HepG2 (cell line): ENCODE measurements at regions not wholly inside any gene's neighbourhood (a gene's known extent, or its start where the extent isn't known, plus 50 kb on each side); places are given as distances from the start of the nearest gene placed in this dataset.

ENCODE experiments used
- ATAC-seq: fragments of 200-7000 bp; cut with Tn5 transposase; 3 replicates; pipeline ENCODE4 v1.9.1; 2020; ENCODE audit warnings: mild to moderate bottlenecking, moderate library complexity
- BruUV-seq: library from RNA; stranded (reverse); fragments of 400-500 nt; replicated peaks from 2 replicates; lab custom pipeline; 2021; lab: Mats Ljungman, UMichigan
- CTCF ChIA-PET: fragments of 300-600 bp; formaldehyde crosslinking; extraction: SDS; loops from one replicate; lab custom pipeline; 2021; ENCODE audit warnings: low total read pairs, inconsistent platforms, low intra/inter-chr PET ratio; lab: Yijun Ruan, JAX
- POLR2A ChIA-PET: fragments of 350-600 bp; sonication (Branson Sonifier 250); formaldehyde crosslinking; loops from one replicate; lab custom pipeline; 2020; ENCODE audit warnings: antibody characterized with exemption, inconsistent platforms; lab: Yijun Ruan, JAX
- DNase-seq: peaks from one replicate; pipeline ENCODE4 v3.0.0-alpha.2; 2015; ENCODE audit warnings: low spot score
- FAIRE-seq: peaks from 3 replicates; lab custom pipeline; 2011; peaks lifted over from hg19 to GRCh38; lab: Jason Lieb, UNC
- H2AFZ ChIP-seq: one replicate; pipeline ENCODE4 v1.6.1; 2011; ENCODE audit warnings: low read length, inconsistent platforms
- H3K27ac ChIP-seq: fragments of 300-600 bp; 3 replicates; pipeline ENCODE4 v1.8.0; 2011; ENCODE audit warnings: mixed run types, mild to moderate bottlenecking, mixed read lengths, low read length, inconsistent platforms; ENCODE audit not compliant: insufficient read depth; ENCODE audit errors: extremely low read length
- H3K27me3 ChIP-seq, 2 experiments: fragments of 200-600 bp in 1 of 2; 2 replicates in 1 of 2; 3 replicates in 1 of 2; pipeline versions ENCODE4 v1.6.0 to v1.8.0; 2011; ENCODE audit warnings: low read length in 2 of 2, mild to moderate bottlenecking in 2 of 2, moderate library complexity in 2 of 2, inconsistent platforms in 1 of 2; ENCODE audit not compliant: insufficient read depth in 2 of 2, control insufficient read depth in 1 of 2
- H3K36me3 ChIP-seq, 2 experiments: fragments of 200-600 bp in 1 of 2; replicated peaks in 1 of 2; 2 replicates in 1 of 2; 3 replicates in 1 of 2; pipeline versions ENCODE4 v1.5.1 to v1.8.0; 2011; ENCODE audit warnings: low read length in 2 of 2, inconsistent platforms in 1 of 2; ENCODE audit not compliant: insufficient read depth in 2 of 2, control insufficient read depth in 1 of 2
- H3K4me1 ChIP-seq: 2 replicates; pipeline ENCODE4 v1.5.1; 2012; ENCODE audit warnings: low read length, inconsistent platforms; ENCODE audit not compliant: insufficient read depth
- H3K4me2 ChIP-seq: 2 replicates; pipeline ENCODE4 v1.6.0; 2011; ENCODE audit warnings: low read depth, low read length, inconsistent platforms
- H3K4me3 ChIP-seq, 3 experiments: fragments of 200-600 bp in 1 of 3; sonication (generic), shearing (Covaris generic) in 1 of 3; replicated peaks in 1 of 3; 2 replicates each; pipeline ENCODE4 v1.5.1; 2011 to 2016; ENCODE audit warnings: low read length in 3 of 3, inconsistent platforms in 2 of 3, low read depth in 2 of 3, mild to moderate bottlenecking in 2 of 3, control low read depth in 1 of 3, mixed read lengths in 1 of 3; ENCODE audit not compliant: insufficient read depth in 1 of 3
- H3K79me2 ChIP-seq: one replicate; pipeline ENCODE4 v1.6.1; 2011; ENCODE audit warnings: low read length, inconsistent platforms; ENCODE audit not compliant: insufficient read depth
- H3K9ac ChIP-seq: 2 replicates; pipeline ENCODE4 v1.6.0; 2011; ENCODE audit warnings: mild to moderate bottlenecking, low read depth, low read length, inconsistent platforms; ENCODE audit not compliant: insufficient read depth
- H3K9me3 ChIP-seq: 2 replicates; pipeline ENCODE4 v1.5.1; 2012; ENCODE audit warnings: mild to moderate bottlenecking, low read length
- H4K20me1 ChIP-seq: 2 replicates; pipeline ENCODE4 v1.6.0; 2011; ENCODE audit warnings: inconsistent platforms, mild to moderate bottlenecking, low read length, moderate library complexity; ENCODE audit not compliant: insufficient read depth
- DPF2 ChIP-seq: sonication (generic); formaldehyde crosslinking; IDR thresholded peaks from 2 replicates; pipeline ENCODE4 v1.4.0; 2020; ENCODE audit warnings: mild to moderate bottlenecking, low read depth, missing genetic modification reagents, borderline replicate concordance
- GPBP1L1 ChIP-seq: sonication (generic); formaldehyde crosslinking; IDR thresholded peaks from 2 replicates; pipeline ENCODE4 v1.5.0; 2020; ENCODE audit warnings: mild to moderate bottlenecking, missing genetic modification reagents
- KIAA2018 ChIP-seq: sonication (generic); formaldehyde crosslinking; IDR thresholded peaks from 2 replicates; pipeline ENCODE4 v1.5.0; 2020; ENCODE audit warnings: mild to moderate bottlenecking, missing genetic modification reagents, borderline replicate concordance
- MTA1 ChIP-seq: sonication (generic); formaldehyde crosslinking; IDR thresholded peaks from 2 replicates; pipeline ENCODE4 v1.4.0; 2020; ENCODE audit warnings: missing genetic modification reagents, mild to moderate bottlenecking, borderline replicate concordance
- PLSCR1 ChIP-seq: sonication (generic); formaldehyde crosslinking; IDR thresholded peaks from 2 replicates; pipeline ENCODE4 v1.5.0; 2020; ENCODE audit warnings: missing genetic modification reagents, mild to moderate bottlenecking, borderline replicate concordance
- SMAD3 ChIP-seq: sonication (generic); formaldehyde crosslinking; IDR thresholded peaks from 2 replicates; pipeline ENCODE4 v1.4.0; 2020; ENCODE audit warnings: missing genetic modification reagents
- SP140L ChIP-seq: sonication (generic); formaldehyde crosslinking; IDR thresholded peaks from 2 replicates; pipeline ENCODE4 v1.4.0; 2020; ENCODE audit warnings: missing genetic modification reagents, borderline replicate concordance
- STAG1 ChIP-seq: sonication (generic); formaldehyde crosslinking; IDR thresholded peaks from 2 replicates; pipeline ENCODE4 v1.4.0; 2020; ENCODE audit warnings: missing genetic modification reagents
- XRCC5 ChIP-seq: fragments of 200-400 bp; formaldehyde crosslinking; optimal IDR thresholded peaks from 2 replicates; pipeline ENCODE3; 2017; ENCODE audit warnings: mild to moderate bottlenecking, low read length
- ZBTB38 ChIP-seq: sonication (generic); formaldehyde crosslinking; IDR thresholded peaks from 2 replicates; pipeline ENCODE4 v1.5.1; 2020; ENCODE audit warnings: mild to moderate bottlenecking, missing genetic modification reagents
- ZFP36 ChIP-seq: fragments of 150-350 bp; IDR thresholded peaks from 2 replicates; pipeline ENCODE4 v1.6.1; 2018; ENCODE audit warnings: borderline replicate concordance, low read length, low read depth; ENCODE audit not compliant: partially characterized antibody
- ZNF33A ChIP-seq: sonication (generic); formaldehyde crosslinking; IDR thresholded peaks from 2 replicates; pipeline ENCODE4 v1.5.1; 2020; ENCODE audit warnings: missing genetic modification reagents, mild to moderate bottlenecking, moderate library complexity, borderline replicate concordance
- ZNF446 ChIP-seq: sonication (generic); formaldehyde crosslinking; IDR thresholded peaks from 2 replicates; pipeline ENCODE4 v1.5.0; 2020; ENCODE audit warnings: mild to moderate bottlenecking, missing genetic modification reagents
- WGBS: methylation state at CpG from one replicate; pipeline ENCODE4 v1.1.6; 2017; ENCODE audit warnings: low lambda C conversion rate; 5-methylcytosine and 5-hydroxymethylcytosine counted together
- in situ Hi-C: cut with HindIII; loops from 2 replicates; pipeline ENCODE4 v1.10.0; 2017; ENCODE audit warnings: low pct_unique_long_range_greater_than_20kb; ENCODE audit not compliant: extremely low pct_ligation_motif_present
- intact Hi-C: fragments of 100-400 bp; cut with micrococcal nuclease; formaldehyde crosslinking; loops from one replicate; pipeline ENCODE4 v1.10.0; 2022; ENCODE audit not compliant: unreplicated experiment

GRCh38 chrX:5117816-5118215, 1110.9 kb downstream of the NLGN4X start (continued):
- TF ChIP-seq PLSCR1 (no peak), DPF2 (CRISPR knock-in tag) (no peak), ZNF446 (CRISPR knock-in tag) (no peak), SMAD3 (CRISPR knock-in tag) (no peak), MTA1 (no peak), ZNF33A (CRISPR knock-in tag) (no peak), SP140L (CRISPR knock-in tag) (no peak), ZBTB38 (CRISPR knock-in tag) (no peak), ZFP36 (no peak), GPBP1L1 (no peak), XRCC5 (no peak)

GRCh38 chrX:5113128-5113527, 1115.5 kb downstream of the NLGN4X start:
- no peak for FAIRE-seq
- intact Hi-C loops: no loop called here
- TF ChIP-seq KIAA2018 (CRISPR knock-in tag): no peak
- peak; percentile 48 for TF ChIP-seq STAG1 (CRISPR knock-in tag)
- 12% methylated on average over 6 of the region's 6 CpGs for WGBS
- Histone ChIP-seq H3K4me2 (no peak overlapping the region), H3K36me3 (no peaks in the 10 kb centered on the region), H3K9ac (no peak overlapping the region), H3K27ac (no peak overlapping the region), H3K79me2 (no peaks in the 10 kb centered on the region), H3K4me3 (no peak overlapping the region), H4K20me1 (no peaks in the 10 kb centered on the region), H3K4me1 (no peaks in the 10 kb centered on the region), H2AFZ (no peak overlapping the region), H3K27me3 (no peaks in the 10 kb centered on the region), H3K9me3 (no peaks in the 10 kb centered on the region; the same call in 1 of the 2 replicates)
- no peak for ATAC-seq
- ChIA-PET POLR2A (no interaction called here), CTCF (interaction anchor here (0.7 kb wide), 1 partner anchor 566 kb away, joined by 4 read pairs; no protein-coding TSS in a partner anchor)
- in situ Hi-C loops: no loop called here
- no TSS peak for BruUV-seq
- DNase-seq: no peak
